ENCODE measurements at regions not wholly inside any gene's neighbourhood (a gene's known extent, or its start where the extent isn't known, plus 50 kb on each side); places are given as distances from the start of the nearest gene placed in this dataset.
A peak's percentile ranks its signal among the peaks of the same experiment; 100 is the strongest.
"Not testable (repeated sequence)": the region's sequence is repeated elsewhere in the genome, so short reads cannot be mapped to it uniquely, and the experiment has no call there.

- Histone ChIP-seq H3K4me1 (ENCODE audit: control insufficient read depth, insufficient read depth, low read length) (no peaks in the 10 kb centered on the region), H3K9me3 (ENCODE audit: control insufficient read depth, insufficient read depth, low read length) (no peaks in the 10 kb centered on the region), H3K27me3 (ENCODE audit: control insufficient read depth, insufficient read depth, low read length) (no peaks in the 10 kb centered on the region), H3K4me3 (ENCODE audit: low read depth, low read length) (no peak overlapping the region), H3K27ac (ENCODE audit: low read depth, low read length) (no peak overlapping the region), H3K36me3 (ENCODE audit: control insufficient read depth, insufficient read depth, low read length) (no peaks in the 10 kb centered on the region)
- WGBS (ENCODE audit: insufficient coverage), result no CpG with 5 or more reads among the region's 1 CpG
- DNase-seq (ENCODE audit: low read depth in 4 of 6, low spot score in 6 of 6), result no peak
Measured at GRCh38 chr15:96657096-96657495, 326.6 kb downstream of the NR2F2 start.

- not testable (repeated sequence) for DNase-seq (ENCODE audit: low read depth in 4 of 6, low spot score in 6 of 6); H3K4me3 ChIP-seq (ENCODE audit: low read depth, low read length)
- WGBS (ENCODE audit: insufficient coverage), result no CpG with 5 or more reads among the region's 3 CpGs
Measured at GRCh38 chr15:96666979-96667378, 336.5 kb downstream of the NR2F2 start.

GRCh38 chr15:96670389-96670788, 339.9 kb downstream of the NR2F2 start:
- H3K4me1 ChIP-seq (ENCODE audit: control insufficient read depth, insufficient read depth, low read length), result no peaks in the 10 kb centered on the region
- H3K27ac ChIP-seq (ENCODE audit: low read depth, low read length), result no peak overlapping the region
- no peak for DNase-seq (ENCODE audit: low read depth in 4 of 6, low spot score in 6 of 6)
- no peak overlapping the region for H3K4me3 ChIP-seq (ENCODE audit: low read depth, low read length)
- H3K9me3 ChIP-seq (ENCODE audit: control insufficient read depth, insufficient read depth, low read length), result no peaks in the 10 kb centered on the region
- H3K27me3 ChIP-seq (ENCODE audit: control insufficient read depth, insufficient read depth, low read length), result no peaks in the 10 kb centered on the region
- 100% methylated on average over 1 of the region's 5 CpGs for WGBS (ENCODE audit: insufficient coverage)
- no peaks in the 10 kb centered on the region for H3K36me3 ChIP-seq (ENCODE audit: control insufficient read depth, insufficient read depth, low read length)

More at GRCh38 chr15:96666979-96667378, 336.5 kb downstream of the NR2F2 start:
- H3K27me3 ChIP-seq (ENCODE audit: control insufficient read depth, insufficient read depth, low read length); H3K4me1 ChIP-seq (ENCODE audit: control insufficient read depth, insufficient read depth, low read length); H3K36me3 ChIP-seq (ENCODE audit: control insufficient read depth, insufficient read depth, low read length); H3K27ac ChIP-seq (ENCODE audit: low read depth, low read length); H3K9me3 ChIP-seq (ENCODE audit: control insufficient read depth, insufficient read depth, low read length): not testable (repeated sequence)

GRCh38 chr15:96672629-96673028, 342.1 kb downstream of the NR2F2 start:
- WGBS (ENCODE audit: insufficient coverage), result no CpG with 5 or more reads among the region's 4 CpGs
- DNase-seq (ENCODE audit: low read depth in 4 of 6, low spot score in 6 of 6), result no peak
- Histone ChIP-seq H3K27ac (ENCODE audit: low read depth, low read length) (no peak overlapping the region), H3K4me1 (ENCODE audit: control insufficient read depth, insufficient read depth, low read length) (no peaks in the 10 kb centered on the region), H3K36me3 (ENCODE audit: control insufficient read depth, insufficient read depth, low read length) (no peaks in the 10 kb centered on the region), H3K27me3 (ENCODE audit: control insufficient read depth, insufficient read depth, low read length) (no peaks in the 10 kb centered on the region), H3K4me3 (ENCODE audit: low read depth, low read length) (no peak overlapping the region), H3K9me3 (ENCODE audit: control insufficient read depth, insufficient read depth, low read length) (no peaks in the 10 kb centered on the region)

- 94% methylated on average over 2 of the region's 3 CpGs for WGBS (ENCODE audit: insufficient coverage)
- no peak for DNase-seq (ENCODE audit: low read depth in 4 of 6, low spot score in 6 of 6)
- Histone ChIP-seq H3K4me1 (ENCODE audit: control insufficient read depth, insufficient read depth, low read length) (no peaks in the 10 kb centered on the region), H3K36me3 (ENCODE audit: control insufficient read depth, insufficient read depth, low read length) (no peaks in the 10 kb centered on the region), H3K27me3 (ENCODE audit: control insufficient read depth, insufficient read depth, low read length) (no peaks in the 10 kb centered on the region), H3K9me3 (ENCODE audit: control insufficient read depth, insufficient read depth, low read length) (no peaks in the 10 kb centered on the region), H3K27ac (ENCODE audit: low read depth, low read length) (no peak overlapping the region), H3K4me3 (ENCODE audit: low read depth, low read length) (no peak overlapping the region)
Measured at GRCh38 chr15:96678386-96678785, 347.9 kb downstream of the NR2F2 start.

- DNase-seq (ENCODE audit: low read depth in 4 of 6, low spot score in 6 of 6), result no peak
- no peak overlapping the region for H3K4me3 ChIP-seq (ENCODE audit: low read depth, low read length)
- H3K9me3 ChIP-seq (ENCODE audit: control insufficient read depth, insufficient read depth, low read length), result no peaks in the 10 kb centered on the region
- no peaks in the 10 kb centered on the region for H3K36me3 ChIP-seq (ENCODE audit: control insufficient read depth, insufficient read depth, low read length)
- peaks cover 4% of the 10 kb centered on the region for H3K27me3 ChIP-seq (ENCODE audit: control insufficient read depth, insufficient read depth, low read length)
- WGBS (ENCODE audit: insufficient coverage), result 88% methylated on average over 4 of the region's 5 CpGs
- no peak overlapping the region for H3K27ac ChIP-seq (ENCODE audit: low read depth, low read length)
- H3K4me1 ChIP-seq (ENCODE audit: control insufficient read depth, insufficient read depth, low read length), result no peaks in the 10 kb centered on the region
Measured at GRCh38 chr15:96687388-96688107, 357.0 kb downstream of the NR2F2 start.

- peaks cover 11% of the 10 kb centered on the region for H3K27me3 ChIP-seq (ENCODE audit: control insufficient read depth, insufficient read depth, low read length)
- no peak overlapping the region for H3K4me3 ChIP-seq (ENCODE audit: low read depth, low read length)
- H3K9me3 ChIP-seq (ENCODE audit: control insufficient read depth, insufficient read depth, low read length), result no peaks in the 10 kb centered on the region
- H3K4me1 ChIP-seq (ENCODE audit: control insufficient read depth, insufficient read depth, low read length), result no peaks in the 10 kb centered on the region
- H3K36me3 ChIP-seq (ENCODE audit: control insufficient read depth, insufficient read depth, low read length), result no peaks in the 10 kb centered on the region
- WGBS (ENCODE audit: insufficient coverage), result 81% methylated on average over 3 of the region's 3 CpGs
- no peak for DNase-seq (ENCODE audit: low read depth in 4 of 6, low spot score in 6 of 6)
- no peak overlapping the region for H3K27ac ChIP-seq (ENCODE audit: low read depth, low read length)
Measured at GRCh38 chr15:96690733-96691132, 360.2 kb downstream of the NR2F2 start.

GRCh38 chr15:96692826-96693225, 362.3 kb downstream of the NR2F2 start:
- 51% methylated on average over 5 of the region's 7 CpGs for WGBS (ENCODE audit: insufficient coverage)
- Histone ChIP-seq H3K4me3 (ENCODE audit: low read depth, low read length) (no peak overlapping the region), H3K27me3 (ENCODE audit: control insufficient read depth, insufficient read depth, low read length) (peaks cover 11% of the 10 kb centered on the region), H3K27ac (ENCODE audit: low read depth, low read length) (no peak overlapping the region), H3K4me1 (ENCODE audit: control insufficient read depth, insufficient read depth, low read length) (no peaks in the 10 kb centered on the region), H3K9me3 (ENCODE audit: control insufficient read depth, insufficient read depth, low read length) (no peaks in the 10 kb centered on the region), H3K36me3 (ENCODE audit: control insufficient read depth, insufficient read depth, low read length) (no peaks in the 10 kb centered on the region)
- peak in 2 of 6 donors; percentile 18 to 32 for DNase-seq (ENCODE audit: low read depth in 4 of 6, low spot score in 6 of 6)

- peaks cover 13% of the 10 kb centered on the region for H3K27me3 ChIP-seq (ENCODE audit: control insufficient read depth, insufficient read depth, low read length)
- no peaks in the 10 kb centered on the region for H3K4me1 ChIP-seq (ENCODE audit: control insufficient read depth, insufficient read depth, low read length)
- no peak overlapping the region for H3K27ac ChIP-seq (ENCODE audit: low read depth, low read length)
- no peak overlapping the region for H3K4me3 ChIP-seq (ENCODE audit: low read depth, low read length)
- no peaks in the 10 kb centered on the region for H3K36me3 ChIP-seq (ENCODE audit: control insufficient read depth, insufficient read depth, low read length)
- no peak for DNase-seq (ENCODE audit: low read depth in 4 of 6, low spot score in 6 of 6)
- no peaks in the 10 kb centered on the region for H3K9me3 ChIP-seq (ENCODE audit: control insufficient read depth, insufficient read depth, low read length)
- no CpG with 5 or more reads among the region's 2 CpGs for WGBS (ENCODE audit: insufficient coverage)
Measured at GRCh38 chr15:96693515-96693914, 363.0 kb downstream of the NR2F2 start.

GRCh38 chr15:96693990-96694517, 363.6 kb downstream of the NR2F2 start:
- 37% methylated on average over 4 of the region's 4 CpGs for WGBS (ENCODE audit: insufficient coverage)
- Histone ChIP-seq H3K36me3 (ENCODE audit: control insufficient read depth, insufficient read depth, low read length) (no peaks in the 10 kb centered on the region), H3K27me3 (ENCODE audit: control insufficient read depth, insufficient read depth, low read length) (peaks cover 11% of the 10 kb centered on the region), H3K4me1 (ENCODE audit: control insufficient read depth, insufficient read depth, low read length) (no peaks in the 10 kb centered on the region), H3K4me3 (ENCODE audit: low read depth, low read length) (no peak overlapping the region), H3K27ac (ENCODE audit: low read depth, low read length) (no peak overlapping the region), H3K9me3 (ENCODE audit: control insufficient read depth, insufficient read depth, low read length) (no peaks in the 10 kb centered on the region)
- peak in 1 of 6 donors; percentile 51 for DNase-seq (ENCODE audit: low read depth in 4 of 6, low spot score in 6 of 6)

Measured in spinal cord (tissue), 9 donors.